Keratinocyte (primary cell): ENCODE measurements at regions not wholly inside any gene's neighbourhood (a gene's known extent, or its start where the extent isn't known, plus 50 kb on each side); places are given as distances from the start of the nearest gene placed in this dataset.

ENCODE experiments used
- DNase-seq: peaks from one replicate; pipeline ENCODE4 v3.0.0-alpha.2; 2011; ENCODE audit warnings: low read depth, missing footprints, low spot score
- FAIRE-seq: peaks from 2 replicates; lab custom pipeline; 2011; peaks lifted over from hg19 to GRCh38; lab: Jason Lieb, UNC
- H2AFZ ChIP-seq: 2 replicates; pipeline ENCODE4 v1.6.0; 2012; ENCODE audit warnings: low read length, control low read depth, inconsistent platforms; ENCODE audit not compliant: control insufficient read depth
- H3K27ac ChIP-seq: 2 replicates; pipeline ENCODE4 v1.5.1; 2011; ENCODE audit warnings: low read length; ENCODE audit not compliant: control insufficient read depth, insufficient read depth
- H3K27me3 ChIP-seq: 3 replicates; pipeline ENCODE4 v1.6.0; 2011; ENCODE audit warnings: low read length; ENCODE audit not compliant: control insufficient read depth, insufficient read depth; ENCODE audit errors: extremely low read depth
- H3K36me3 ChIP-seq, 2 experiments: 2 replicates in 1 of 2; 3 replicates in 1 of 2; pipeline ENCODE4 v1.5.1; 2011; ENCODE audit warnings: low read length in 2 of 2, mild to moderate bottlenecking in 1 of 2; ENCODE audit not compliant: control insufficient read depth in 2 of 2, insufficient read depth in 2 of 2; ENCODE audit errors: extremely low read depth in 1 of 2
- H3K4me1 ChIP-seq: 3 replicates; pipeline ENCODE4 v1.5.1; 2011; ENCODE audit warnings: low read length; ENCODE audit not compliant: control insufficient read depth, insufficient read depth; ENCODE audit errors: extremely low read depth
- H3K4me2 ChIP-seq: 3 replicates; pipeline ENCODE4 v1.6.0; 2011; ENCODE audit warnings: low read depth, low read length; ENCODE audit not compliant: control insufficient read depth, insufficient read depth; ENCODE audit errors: extremely low read depth
- H3K4me3 ChIP-seq, 3 experiments: fragments of 200-600 bp in 1 of 3; sonication (generic) in 1 of 3; 2 replicates in 2 of 3; 3 replicates in 1 of 3; pipeline ENCODE4 v1.5.1; 2011 to 2016; ENCODE audit warnings: low read length in 3 of 3, mild to moderate bottlenecking in 3 of 3, control low read depth in 2 of 3, inconsistent platforms in 1 of 3, low read depth in 1 of 3, mixed read lengths in 1 of 3, mixed run types in 1 of 3, moderate library complexity in 1 of 3; ENCODE audit not compliant: control insufficient read depth in 2 of 3, insufficient read depth in 2 of 3; ENCODE audit errors: extremely low read depth in 1 of 3
- H3K79me2 ChIP-seq: 2 replicates; pipeline ENCODE4 v1.6.0; 2012; ENCODE audit warnings: low read length; ENCODE audit not compliant: control insufficient read depth, insufficient read depth
- H3K9ac ChIP-seq: 3 replicates; pipeline ENCODE4 v1.6.0; 2011; ENCODE audit warnings: low read length; ENCODE audit not compliant: control insufficient read depth, insufficient read depth; ENCODE audit errors: extremely low read depth
- H3K9me1 ChIP-seq: 3 replicates; pipeline ENCODE4 v1.6.0; 2011; ENCODE audit warnings: low read length; ENCODE audit not compliant: control insufficient read depth, insufficient read depth; ENCODE audit errors: extremely low read depth
- H3K9me3 ChIP-seq: 2 replicates; pipeline ENCODE4 v1.5.1; 2012; ENCODE audit warnings: low read depth, low read length; ENCODE audit not compliant: control insufficient read depth
- H4K20me1 ChIP-seq: 3 replicates; pipeline ENCODE4 v1.6.0; 2011; ENCODE audit warnings: low read length; ENCODE audit not compliant: control insufficient read depth, insufficient read depth; ENCODE audit errors: extremely low read depth
- EZH2 ChIP-seq: IDR thresholded peaks from one replicate; pipeline ENCODE4 v1.6.1; 2012; ENCODE audit warnings: inconsistent platforms, mild to moderate bottlenecking, low read length, moderate library complexity
- dilution Hi-C: fragments of 300-500 bp; cut with MboI; formaldehyde crosslinking; loops from one replicate; pipeline ENCODE4 v1.7.0; 2020; ENCODE audit warnings: low sequenced_read_pairs; ENCODE audit not compliant: extremely low pct_ligation_motif_present
- TF ChIP-seq, protein P1 (sequence below), 3 experiments: IDR thresholded peaks in 1 of 3; conservative IDR thresholded peaks in 1 of 3; optimal IDR thresholded peaks in 1 of 3; 2 replicates in 2 of 3; 3 replicates in 1 of 3; pipeline versions ENCODE3 to v1.5.1; 2011; ENCODE audit warnings: low read length in 3 of 3, mild to moderate bottlenecking in 3 of 3, moderate library complexity in 2 of 3, control low read depth in 1 of 3, inconsistent platforms in 1 of 3; ENCODE audit not compliant: insufficient read depth in 2 of 3; ENCODE audit errors: extremely low read depth in 1 of 3

DNA sequence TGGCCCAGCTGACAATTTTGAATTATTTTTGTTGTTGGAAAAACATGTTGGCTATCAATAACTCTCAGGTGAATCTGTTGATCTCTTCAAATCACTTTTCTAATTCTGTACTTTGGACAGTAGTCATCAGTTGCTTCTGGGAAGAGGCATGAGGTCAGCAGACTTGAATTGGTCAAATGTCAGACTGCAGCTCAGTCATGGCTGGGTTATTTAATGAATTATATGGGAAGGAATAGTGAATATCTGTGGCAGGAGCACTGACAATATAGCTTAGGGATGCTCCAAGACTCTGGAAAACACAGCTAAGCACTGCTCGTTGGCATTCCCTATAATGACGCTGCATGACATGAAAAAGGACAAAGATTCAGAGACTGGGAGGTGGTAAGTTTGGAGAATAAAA, 98.8 kb upstream of the GAP43 start:
- H2AFZ ChIP-seq, result no peak overlapping the region
- no peak overlapping the region for H3K4me2 ChIP-seq
- no peak overlapping the region for H3K9ac ChIP-seq
- dilution Hi-C loops, result no loop called here
- FAIRE-seq (no peak), DNase-seq (no peak)
- H4K20me1 ChIP-seq, result no peaks in the 10 kb centered on the region
- no peaks in the 10 kb centered on the region for H3K36me3 ChIP-seq
- no peaks in the 10 kb centered on the region for H3K9me3 ChIP-seq
- no peaks in the 10 kb centered on the region for H3K27me3 ChIP-seq
- no peak overlapping the region for H3K4me3 ChIP-seq
- H3K9me1 ChIP-seq, result no peaks in the 10 kb centered on the region
- H3K27ac ChIP-seq, result no peak overlapping the region
- no peaks in the 10 kb centered on the region for H3K79me2 ChIP-seq
- no peaks in the 10 kb centered on the region for H3K4me1 ChIP-seq
- TF ChIP-seq, protein P1, sequence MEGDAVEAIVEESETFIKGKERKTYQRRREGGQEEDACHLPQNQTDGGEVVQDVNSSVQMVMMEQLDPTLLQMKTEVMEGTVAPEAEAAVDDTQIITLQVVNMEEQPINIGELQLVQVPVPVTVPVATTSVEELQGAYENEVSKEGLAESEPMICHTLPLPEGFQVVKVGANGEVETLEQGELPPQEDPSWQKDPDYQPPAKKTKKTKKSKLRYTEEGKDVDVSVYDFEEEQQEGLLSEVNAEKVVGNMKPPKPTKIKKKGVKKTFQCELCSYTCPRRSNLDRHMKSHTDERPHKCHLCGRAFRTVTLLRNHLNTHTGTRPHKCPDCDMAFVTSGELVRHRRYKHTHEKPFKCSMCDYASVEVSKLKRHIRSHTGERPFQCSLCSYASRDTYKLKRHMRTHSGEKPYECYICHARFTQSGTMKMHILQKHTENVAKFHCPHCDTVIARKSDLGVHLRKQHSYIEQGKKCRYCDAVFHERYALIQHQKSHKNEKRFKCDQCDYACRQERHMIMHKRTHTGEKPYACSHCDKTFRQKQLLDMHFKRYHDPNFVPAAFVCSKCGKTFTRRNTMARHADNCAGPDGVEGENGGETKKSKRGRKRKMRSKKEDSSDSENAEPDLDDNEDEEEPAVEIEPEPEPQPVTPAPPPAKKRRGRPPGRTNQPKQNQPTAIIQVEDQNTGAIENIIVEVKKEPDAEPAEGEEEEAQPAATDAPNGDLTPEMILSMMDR (optimal IDR thresholded peaks at IDR 0.05 in 1 of 3, IDR thresholded peaks at IDR 0.05 in 1 of 3, conservative IDR thresholded peaks at IDR 0.05 in 1 of 3; ENCODE audit: extremely low read depth in 1 of 3, insufficient read depth in 2 of 3, low read length in 3 of 3), result no peak
- TF ChIP-seq EZH2, result no peak

GRCh38 chr3:115525731-115526130, 97.6 kb upstream of the GAP43 start:
- H2AFZ ChIP-seq, result no peak overlapping the region
- dilution Hi-C loops, result no loop called here
- DNase-seq, result no peak
- no peak overlapping the region for H3K9ac ChIP-seq
- no peaks in the 10 kb centered on the region for H3K36me3 ChIP-seq
- no peaks in the 10 kb centered on the region for H4K20me1 ChIP-seq
- no peak overlapping the region for H3K4me3 ChIP-seq
- no peaks in the 10 kb centered on the region for H3K9me3 ChIP-seq
- no peaks in the 10 kb centered on the region for H3K27me3 ChIP-seq
- no peaks in the 10 kb centered on the region for H3K79me2 ChIP-seq
- no peaks in the 10 kb centered on the region for H3K4me1 ChIP-seq
- FAIRE-seq, result no peak
- H3K27ac ChIP-seq, result no peak overlapping the region
- H3K9me1 ChIP-seq, result no peaks in the 10 kb centered on the region
- no peak for TF ChIP-seq EZH2
- TF ChIP-seq, protein P1 (optimal IDR thresholded peaks at IDR 0.05 in 1 of 3, IDR thresholded peaks at IDR 0.05 in 1 of 3, conservative IDR thresholded peaks at IDR 0.05 in 1 of 3; ENCODE audit: extremely low read depth in 1 of 3, insufficient read depth in 2 of 3, low read length in 3 of 3), result no peak
- H3K4me2 ChIP-seq, result no peak overlapping the region
